NCI-H1105 treated with DMSO at 0.1 percent for 48 hours (cell line): ENCODE measurements at regions not wholly inside any gene's neighbourhood (a gene's known extent, or its start where the extent isn't known, plus 50 kb on each side); places are given as distances from the start of the nearest gene placed in this dataset.
A peak's percentile ranks its signal among the peaks of the same experiment; 100 is the strongest.

Source experiments
- DNase-seq: peaks from one replicate; lab custom pipeline; 2025; lab: John Stamatoyannopoulos, UW

DNA sequence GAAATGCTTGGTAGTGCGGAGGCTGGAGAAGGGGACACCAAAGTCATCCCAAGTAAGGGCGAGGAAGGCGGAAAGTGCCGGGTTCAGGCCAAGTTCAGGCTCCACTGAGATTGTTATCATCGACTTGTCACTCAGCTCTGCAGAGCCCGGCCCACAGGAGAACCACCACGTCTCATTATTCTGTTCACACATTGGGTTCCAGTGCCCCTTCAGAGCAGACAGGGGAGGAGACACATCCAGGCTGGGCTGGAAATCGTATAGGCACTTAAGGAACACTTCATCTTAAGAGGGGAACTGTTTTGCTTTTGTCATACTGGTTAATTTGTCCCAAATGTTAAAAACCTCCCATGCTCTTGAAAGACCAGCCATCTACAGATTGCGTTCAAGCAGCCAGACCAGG is 118.3 kb upstream of the ADAMTS18 start:
- DNase-seq, result no peak

DNA sequence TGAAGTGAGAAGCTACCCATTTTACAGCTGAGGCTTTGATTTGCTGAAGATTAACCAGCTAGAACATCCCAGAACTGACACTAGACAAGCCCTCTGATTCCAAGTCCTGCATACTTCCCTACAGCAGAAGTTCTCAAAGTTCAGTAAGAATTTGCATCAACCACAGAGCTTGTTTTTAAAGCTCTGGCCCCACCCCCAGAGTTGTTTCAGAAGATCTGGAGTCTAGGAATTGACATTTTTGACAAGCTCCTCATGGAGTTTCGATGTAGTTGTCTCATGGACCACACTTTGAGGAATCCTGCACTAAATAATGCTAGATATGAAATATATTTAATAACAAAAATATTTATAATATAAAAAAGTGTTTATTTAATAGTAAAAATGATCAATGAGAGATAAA is 120.3 kb upstream of the ADAMTS18 start:
- no peak for DNase-seq

DNA sequence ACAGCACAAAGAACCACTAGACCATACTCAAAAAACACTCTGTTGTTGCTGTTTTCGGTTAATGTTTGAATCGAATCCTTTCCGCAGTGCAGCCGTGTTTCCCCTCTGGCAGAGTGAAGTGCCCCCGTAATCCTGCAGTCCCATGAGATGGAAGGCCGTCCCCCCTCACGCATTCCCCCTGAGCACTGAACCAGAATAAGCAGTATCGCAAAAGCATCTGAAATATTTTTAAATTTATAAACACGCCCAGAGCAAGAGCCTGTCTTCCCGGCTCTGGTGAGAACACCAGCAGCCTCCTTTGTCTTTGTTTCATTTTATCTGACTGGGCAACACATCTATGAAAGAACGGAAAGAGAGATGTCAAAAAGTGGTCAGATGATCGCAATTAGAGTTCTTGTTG is 121.0 kb upstream of the ADAMTS18 start:
- DNase-seq, result no peak

DNA sequence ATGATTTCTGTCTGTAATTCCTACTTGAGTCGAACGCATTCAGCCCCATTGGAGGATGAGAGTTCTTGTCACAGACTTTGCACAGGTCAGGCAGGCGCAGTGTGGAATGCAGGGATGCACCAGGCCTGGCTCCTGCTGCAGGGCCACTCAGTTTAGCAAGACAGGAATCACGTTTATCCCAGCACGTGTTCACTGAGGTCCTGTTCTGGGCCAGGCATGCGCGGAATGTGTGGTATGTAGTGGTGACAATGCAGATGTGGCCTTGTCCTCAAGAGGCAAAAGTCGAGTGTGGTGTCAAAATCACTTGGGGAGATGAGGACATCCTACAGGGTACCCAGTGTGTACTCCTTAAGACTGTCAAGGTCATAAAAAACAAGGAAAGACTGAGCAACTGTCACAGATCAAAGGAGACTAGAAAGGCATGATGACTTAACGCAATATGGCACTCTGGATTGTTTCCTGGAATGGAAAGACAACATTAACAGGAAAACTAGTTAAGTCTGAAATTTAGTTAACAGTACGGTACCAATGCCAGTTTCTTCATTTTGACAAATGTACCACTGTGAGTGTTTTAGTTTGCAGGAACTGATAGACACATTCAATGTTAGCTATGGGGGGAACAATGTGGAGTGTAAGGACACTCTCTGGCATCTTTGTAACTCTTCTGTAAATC is 121.5 kb upstream of the ADAMTS18 start:
- no peak for DNase-seq

DNA sequence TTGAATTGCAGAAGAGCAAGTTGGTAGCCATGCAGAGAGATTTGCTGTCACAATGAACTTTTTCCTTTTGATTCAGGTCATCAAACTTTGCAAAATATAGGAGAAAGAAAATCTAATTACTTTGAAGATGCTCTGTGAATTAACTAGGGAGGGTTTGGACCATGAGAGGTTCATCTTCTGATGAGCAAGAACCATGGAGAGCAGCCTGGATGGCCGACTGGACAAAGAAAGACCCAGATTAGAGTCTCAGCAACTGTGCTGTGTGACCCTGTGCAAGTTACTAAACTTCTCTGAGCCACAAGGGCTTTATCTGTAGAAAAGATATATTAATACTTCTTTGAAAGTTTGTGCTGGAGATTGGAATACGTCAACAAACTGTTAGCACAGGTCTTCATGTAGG is 122.6 kb upstream of the ADAMTS18 start:
- no peak for DNase-seq

GRCh38 chr16:77558786-77559185 is 124.0 kb upstream of the ADAMTS18 start:
- DNase-seq, result no peak

DNA sequence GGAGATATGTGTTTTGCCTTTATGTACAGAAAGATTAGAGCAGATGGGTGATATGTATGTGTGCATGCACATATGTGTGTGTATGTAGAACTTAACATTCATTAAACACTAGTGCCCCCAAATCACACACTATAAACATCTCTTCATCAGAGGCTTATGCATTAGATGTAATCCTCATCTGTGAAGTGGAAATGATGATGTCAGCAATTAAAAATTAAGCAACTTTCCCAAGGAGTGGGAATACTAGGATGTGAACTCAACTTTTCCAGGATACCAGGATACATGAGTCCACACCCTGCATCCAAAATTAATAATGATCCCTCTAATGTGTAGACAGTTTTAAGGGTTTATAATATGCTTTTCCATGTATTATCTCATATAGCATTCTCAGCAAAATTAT is 127.7 kb upstream of the ADAMTS18 start:
- DNase-seq, result no peak

GRCh38 chr16:77564791-77565390 is 130.1 kb upstream of the ADAMTS18 start:
- no peak for DNase-seq

- DNase-seq, result no peak
Measured at GRCh38 chr16:77569406-77569805, 134.6 kb upstream of the ADAMTS18 start.

DNA sequence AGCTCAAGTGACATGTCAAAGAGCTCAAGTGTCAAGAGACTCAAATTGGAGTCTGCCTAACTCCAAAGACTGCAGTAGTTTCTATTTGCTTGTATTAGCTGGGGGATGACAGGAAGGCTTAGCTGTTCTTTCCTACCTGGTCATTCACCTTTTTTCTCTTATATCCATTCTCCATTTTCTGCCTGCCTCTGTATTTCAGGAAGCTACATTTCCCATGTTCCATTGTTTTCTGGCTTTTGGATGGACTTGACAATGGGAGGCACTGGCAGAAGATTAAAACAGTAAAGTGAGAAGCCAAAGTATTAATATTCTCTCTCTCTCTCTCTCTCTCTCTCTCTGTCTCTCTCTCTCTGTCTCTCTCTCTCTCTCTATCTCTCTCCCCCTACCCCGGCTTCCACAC is 135.7 kb upstream of the ADAMTS18 start:
- DNase-seq, result no peak

- no peak for DNase-seq
Measured at GRCh38 chr16:77571115-77571862, 136.5 kb upstream of the ADAMTS18 start.

- no peak for DNase-seq
Measured at GRCh38 chr16:77574867-77575624, 140.2 kb upstream of the ADAMTS18 start.

DNA sequence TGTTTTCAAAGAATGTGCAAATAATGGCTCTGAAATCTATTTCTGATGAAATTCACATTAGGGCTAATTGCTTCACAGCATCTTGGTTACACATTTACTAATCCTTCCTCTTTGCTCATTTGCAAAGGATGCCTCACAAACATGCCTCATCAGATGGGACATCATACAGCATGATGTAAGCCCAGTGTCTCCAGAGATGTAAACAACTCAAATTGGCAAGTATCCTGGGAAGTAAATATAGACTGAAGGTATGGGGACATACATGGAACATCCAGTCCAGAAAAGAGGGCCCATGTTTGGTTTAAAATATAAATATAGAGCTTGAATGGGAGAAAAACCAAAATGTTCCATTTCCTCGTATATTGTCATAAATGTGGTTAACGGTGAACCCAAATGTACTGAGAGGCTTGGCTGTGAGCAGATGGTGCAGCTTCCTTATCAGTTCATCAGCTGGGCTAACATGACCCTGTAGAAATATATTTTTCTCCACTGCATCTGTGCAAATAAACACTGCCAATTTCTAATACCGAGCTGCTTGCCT is 142.9 kb upstream of the NUDT7 start:
- DNase-seq, result peak; percentile 18

DNA sequence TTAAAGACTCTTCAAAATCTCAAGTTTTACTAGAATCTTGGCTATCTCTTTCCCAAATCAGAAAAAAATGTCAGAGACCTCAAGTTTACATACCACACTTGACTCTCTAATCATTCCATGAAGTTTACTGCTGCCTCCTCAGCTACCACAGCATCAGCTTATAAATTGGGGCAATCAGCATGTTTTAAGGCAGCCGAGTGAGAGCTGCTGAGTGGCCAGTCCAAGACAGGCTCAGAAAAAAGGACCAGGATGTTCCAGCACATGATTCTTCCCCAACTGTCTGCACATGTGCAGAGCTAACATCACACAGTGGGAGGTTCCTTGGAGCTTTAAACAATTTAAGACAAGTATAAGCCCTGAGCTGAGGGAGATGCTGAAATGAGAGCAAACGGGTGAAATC is 140.6 kb upstream of the NUDT7 start:
- no peak for DNase-seq

DNA sequence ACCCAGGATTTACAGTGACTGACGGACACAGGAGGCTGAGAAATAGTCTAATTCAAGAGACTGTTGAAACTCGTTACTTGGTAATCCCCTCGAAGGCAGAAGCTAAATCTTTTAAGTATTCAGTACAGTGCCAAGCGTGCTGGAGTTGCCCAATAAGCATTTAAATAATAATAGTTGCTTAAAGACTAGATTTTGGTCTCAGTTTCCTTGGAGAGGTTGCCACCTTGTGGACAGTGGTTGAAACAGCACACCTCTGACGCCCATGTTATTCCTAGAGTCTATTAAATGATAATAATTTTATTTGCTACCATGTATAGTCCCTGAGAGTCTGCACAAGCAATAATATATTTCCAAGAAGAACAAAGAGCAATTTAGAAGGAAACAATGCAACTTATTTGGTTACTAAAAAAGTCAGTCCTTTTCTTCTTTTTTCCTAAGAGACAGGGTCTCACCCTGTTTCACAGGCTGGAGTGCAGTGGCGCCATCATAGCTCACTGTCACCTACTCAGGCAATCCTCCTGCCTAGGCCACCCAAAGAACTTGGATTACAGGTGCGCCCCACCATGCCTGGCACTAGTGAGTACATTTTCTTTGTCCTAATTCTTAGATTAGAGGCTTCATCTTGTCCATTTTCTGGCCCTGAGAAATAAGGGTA is 138.0 kb upstream of the NUDT7 start:
- DNase-seq, result peak; percentile 50

DNA sequence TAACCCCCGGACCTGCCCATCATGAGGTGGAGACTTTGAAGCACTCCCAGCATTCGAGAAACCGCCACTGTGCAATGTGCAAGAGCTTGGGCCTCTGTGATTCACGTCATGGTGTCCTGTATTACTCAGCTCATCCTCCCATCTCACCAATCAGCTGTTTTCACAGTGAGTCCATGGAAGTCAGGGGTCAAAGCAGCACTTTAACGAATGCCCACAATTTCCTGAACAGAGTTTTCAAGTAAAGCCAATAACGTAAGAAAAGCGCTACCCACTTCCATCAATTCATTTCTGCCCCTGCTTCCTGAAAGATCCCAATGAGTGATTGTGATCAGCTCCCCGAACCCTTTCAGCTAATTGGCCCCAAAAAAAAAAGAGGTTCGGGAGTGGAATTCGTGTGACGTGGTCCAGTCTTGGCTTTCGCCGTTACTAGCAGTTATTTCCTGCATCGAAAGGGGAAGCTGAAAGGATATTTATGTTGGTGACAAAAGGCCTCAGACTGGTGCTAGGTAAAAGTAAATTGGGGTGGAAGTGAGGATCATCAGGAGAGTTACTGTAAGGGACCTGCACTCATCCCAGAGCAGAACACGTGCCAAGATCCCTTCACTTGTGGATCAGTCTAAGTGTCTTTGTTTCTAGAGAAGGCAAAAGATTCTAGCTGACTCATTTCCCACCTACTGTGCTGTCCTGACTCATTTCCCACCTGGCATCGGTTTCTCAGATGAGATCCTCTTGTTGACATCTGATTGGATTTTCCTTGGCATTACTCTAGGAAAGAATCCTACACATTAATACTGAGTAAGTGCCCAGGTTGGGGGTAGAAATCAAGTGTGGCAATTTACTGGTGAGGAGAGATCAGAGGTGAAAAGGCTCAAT is 136.7 kb upstream of the NUDT7 start:
- DNase-seq, result no peak

GRCh38 chr16:77588389-77588788 is 133.9 kb upstream of the NUDT7 start:
- DNase-seq, result no peak

DNA sequence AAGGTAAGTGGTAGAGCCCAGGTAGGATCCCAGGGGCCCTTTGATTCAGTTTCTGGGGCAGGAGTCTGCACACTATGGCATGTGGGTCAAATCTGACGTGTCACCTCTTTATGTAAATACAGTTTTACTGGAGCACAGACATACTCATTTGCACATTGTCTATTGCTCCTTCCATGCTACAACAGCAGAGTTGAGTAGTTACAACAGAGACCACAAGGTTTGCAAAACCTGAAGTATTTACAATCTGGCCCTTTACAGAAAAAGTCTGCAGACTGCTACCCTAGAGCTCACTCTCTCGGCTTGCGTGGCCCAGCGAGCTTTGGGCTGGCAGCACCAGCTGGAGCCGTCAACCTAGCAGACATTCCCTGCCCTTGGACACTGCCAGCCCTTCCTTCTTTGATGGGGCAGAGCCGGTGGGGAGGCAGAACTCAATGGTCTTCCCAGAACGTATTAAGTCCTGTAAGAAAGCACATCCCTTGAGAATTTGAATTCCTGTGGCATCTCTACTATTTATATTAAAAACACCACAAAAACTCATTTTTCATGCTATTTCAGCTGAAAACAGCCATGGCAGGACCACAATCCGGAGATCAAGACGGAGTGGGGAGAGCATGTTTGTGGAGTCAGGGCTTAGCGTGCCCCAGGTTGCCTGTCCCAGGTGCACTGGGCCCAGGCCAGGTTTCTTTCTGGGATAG is 133.1 kb upstream of the NUDT7 start:
- no peak for DNase-seq

DNA sequence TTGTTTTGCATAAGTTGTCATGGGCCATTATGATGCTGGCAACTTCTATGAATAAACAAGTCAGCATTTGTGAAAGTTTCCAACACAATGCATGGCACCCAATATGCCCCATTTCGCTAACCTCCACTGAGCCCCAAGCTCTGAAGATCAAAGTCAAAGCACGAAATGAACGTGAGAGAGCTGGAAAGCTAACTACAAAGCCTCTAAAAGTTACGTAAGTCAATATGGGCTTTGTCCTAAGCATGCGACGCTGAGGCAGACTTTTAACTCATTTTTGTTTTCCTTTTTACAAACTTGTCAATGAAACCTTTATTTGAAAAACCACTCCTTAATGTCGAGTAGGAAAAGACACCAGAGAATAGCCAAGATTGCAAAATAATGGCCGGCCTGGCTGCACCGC is 131.6 kb upstream of the NUDT7 start:
- no peak for DNase-seq

DNA sequence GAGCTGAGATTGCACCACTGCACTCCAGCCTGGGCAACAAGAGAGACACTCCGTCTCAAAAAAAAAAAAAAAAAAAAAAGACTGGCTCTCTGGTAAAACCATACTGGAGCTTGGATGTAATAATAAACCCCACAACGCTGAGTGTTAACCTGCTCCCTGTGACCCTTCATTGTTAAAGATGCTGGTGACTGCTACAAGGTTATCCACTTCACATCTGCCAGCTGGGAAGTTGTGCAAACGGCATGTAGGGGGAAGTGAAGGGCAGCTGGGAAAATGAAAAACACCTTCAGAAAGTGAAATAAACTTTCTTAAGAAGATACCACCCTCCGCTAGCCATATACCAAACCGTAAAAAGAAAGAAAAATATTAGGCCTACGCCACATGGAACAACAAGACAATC is 131.0 kb upstream of the NUDT7 start:
- DNase-seq, result no peak
